Mammary epithelial cell (primary cell): ENCODE measurements at regions not wholly inside any gene's neighbourhood (a gene's known extent, or its start where the extent isn't known, plus 50 kb on each side); places are given as distances from the start of the nearest gene placed in this dataset.

Experiments
- CTCF ChIP-seq, 2 donors: IDR thresholded peaks in 1 of 2; conservative IDR thresholded peaks in 1 of 2; 2 replicates each; pipeline ENCODE4 v1.5.1; 2011 to 2012; ENCODE audit warnings: inconsistent platforms in 2 of 2, low read length in 2 of 2, mild to moderate bottlenecking in 2 of 2, control low read depth in 1 of 2, low read depth in 1 of 2; ENCODE audit not compliant: insufficient read depth in 1 of 2; ENCODE audit errors: extremely low read depth in 1 of 2
- EZH2 ChIP-seq: IDR thresholded peaks from 2 replicates; pipeline ENCODE4 v1.6.1; 2012; ENCODE audit warnings: low read length, inconsistent platforms, borderline replicate concordance

- no peak for TF ChIP-seq CTCF (conservative IDR thresholded peaks at IDR 0.05 in 1 of 2, IDR thresholded peaks at IDR 0.05 in 1 of 2; ENCODE audit: extremely low read depth in 1 of 2, insufficient read depth in 1 of 2, low read depth in 1 of 2, low read length in 2 of 2)
- TF ChIP-seq EZH2: no peak
These were observed 262.2 kb downstream of the FZD1 start for GRCh38 chr7:91526404-91526803.
